D721Med (cell line): ENCODE measurements at regions not wholly inside any gene's neighbourhood (a gene's known extent, or its start where the extent isn't known, plus 50 kb on each side); places are given as distances from the start of the nearest gene placed in this dataset.

Source experiments
- DNase-seq: peaks from one replicate; pipeline ENCODE4 v3.0.0; 2011; ENCODE audit warnings: low spot score; ENCODE audit not compliant: insufficient read length
- FAIRE-seq: peaks from 2 replicates; lab custom pipeline; 2011; peaks lifted over from hg19 to GRCh38; lab: Jason Lieb, UNC
- TF ChIP-seq, protein P1 (sequence below): IDR thresholded peaks from 2 replicates; pipeline ENCODE4 v1.5.1; 2012; ENCODE audit warnings: mild to moderate bottlenecking, control low read depth; ENCODE audit not compliant: insufficient read depth; ENCODE audit errors: missing control alignments

DNA sequence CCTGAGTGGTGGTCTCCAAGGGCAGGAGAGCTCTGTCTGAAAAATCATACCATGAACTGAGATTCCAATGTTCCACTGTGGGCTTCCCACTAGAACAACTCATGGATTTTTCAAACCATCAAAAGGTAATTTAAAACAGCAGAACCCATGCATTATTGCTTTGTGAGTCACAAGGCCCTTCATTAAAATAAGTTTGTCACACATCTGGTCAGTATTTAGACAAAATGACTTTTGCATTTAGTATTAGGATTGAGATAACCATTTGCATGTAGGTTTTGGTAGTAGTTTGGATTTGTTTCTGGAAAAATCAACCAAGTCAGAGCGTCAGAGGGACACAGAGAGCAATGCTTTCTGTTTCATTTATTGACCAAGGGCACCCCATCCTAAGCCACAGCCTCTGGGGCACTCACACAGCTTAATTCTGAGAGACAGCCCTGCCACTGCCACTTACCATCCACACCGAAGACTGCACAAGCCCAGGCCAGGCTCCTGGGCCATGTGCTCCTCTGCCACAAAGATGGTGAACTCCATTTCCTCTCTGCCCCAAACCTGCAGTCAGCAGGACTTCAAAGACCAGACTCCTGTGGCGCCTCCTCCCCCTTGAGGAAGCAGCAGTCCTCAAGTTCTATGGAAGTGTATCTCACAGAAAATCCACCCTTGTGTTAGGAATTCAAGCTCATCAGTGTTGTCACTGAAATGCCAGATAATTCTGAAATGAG, 132.6 kb upstream of the DUSP10 start:
- TF ChIP-seq, protein P1, sequence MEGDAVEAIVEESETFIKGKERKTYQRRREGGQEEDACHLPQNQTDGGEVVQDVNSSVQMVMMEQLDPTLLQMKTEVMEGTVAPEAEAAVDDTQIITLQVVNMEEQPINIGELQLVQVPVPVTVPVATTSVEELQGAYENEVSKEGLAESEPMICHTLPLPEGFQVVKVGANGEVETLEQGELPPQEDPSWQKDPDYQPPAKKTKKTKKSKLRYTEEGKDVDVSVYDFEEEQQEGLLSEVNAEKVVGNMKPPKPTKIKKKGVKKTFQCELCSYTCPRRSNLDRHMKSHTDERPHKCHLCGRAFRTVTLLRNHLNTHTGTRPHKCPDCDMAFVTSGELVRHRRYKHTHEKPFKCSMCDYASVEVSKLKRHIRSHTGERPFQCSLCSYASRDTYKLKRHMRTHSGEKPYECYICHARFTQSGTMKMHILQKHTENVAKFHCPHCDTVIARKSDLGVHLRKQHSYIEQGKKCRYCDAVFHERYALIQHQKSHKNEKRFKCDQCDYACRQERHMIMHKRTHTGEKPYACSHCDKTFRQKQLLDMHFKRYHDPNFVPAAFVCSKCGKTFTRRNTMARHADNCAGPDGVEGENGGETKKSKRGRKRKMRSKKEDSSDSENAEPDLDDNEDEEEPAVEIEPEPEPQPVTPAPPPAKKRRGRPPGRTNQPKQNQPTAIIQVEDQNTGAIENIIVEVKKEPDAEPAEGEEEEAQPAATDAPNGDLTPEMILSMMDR, result no peak
- FAIRE-seq (no peak), DNase-seq (no peak)

DNA sequence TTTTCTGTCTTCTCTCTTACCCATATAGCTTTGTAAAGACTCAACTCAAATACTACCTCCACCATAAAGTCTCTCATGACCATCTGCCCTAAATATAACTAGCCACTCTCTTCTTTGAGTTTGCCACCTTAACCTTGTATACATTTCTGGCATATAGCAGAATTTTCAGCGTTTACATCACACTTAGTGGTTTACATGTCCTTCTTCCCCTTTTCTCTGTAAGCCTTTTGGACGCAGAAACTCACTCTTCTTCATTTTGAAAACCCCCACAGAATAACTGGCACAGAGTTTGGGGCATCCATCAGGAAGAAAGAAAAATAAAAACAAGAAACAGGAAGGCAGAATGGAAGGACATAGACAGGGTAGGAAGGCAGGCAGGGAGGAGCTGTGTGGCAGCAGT, 131.8 kb upstream of the DUSP10 start:
- FAIRE-seq (no peak), DNase-seq (no peak)
- TF ChIP-seq, protein P1, result no peak

DNA sequence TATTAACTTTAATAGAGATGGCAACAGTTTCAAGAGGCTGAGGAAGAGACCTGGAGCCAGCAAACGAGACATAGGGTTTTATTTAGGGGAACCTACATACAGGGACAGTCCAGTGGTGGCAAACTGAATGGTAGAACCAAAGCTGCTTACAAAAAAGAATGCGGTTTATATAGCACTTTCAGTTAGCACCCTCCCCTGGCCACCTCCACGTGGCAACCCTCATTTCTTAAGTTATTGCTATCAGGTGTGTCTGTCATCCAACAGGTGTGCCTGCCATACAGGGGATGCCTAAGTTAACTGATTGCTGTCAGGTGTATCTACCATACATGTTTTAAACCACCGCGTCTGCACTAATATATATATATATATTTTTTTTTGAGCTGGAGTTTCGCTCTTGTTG, 129.2 kb upstream of the DUSP10 start:
- FAIRE-seq, result no peak
- DNase-seq, result no peak
- TF ChIP-seq, protein P1, result no peak

DNA sequence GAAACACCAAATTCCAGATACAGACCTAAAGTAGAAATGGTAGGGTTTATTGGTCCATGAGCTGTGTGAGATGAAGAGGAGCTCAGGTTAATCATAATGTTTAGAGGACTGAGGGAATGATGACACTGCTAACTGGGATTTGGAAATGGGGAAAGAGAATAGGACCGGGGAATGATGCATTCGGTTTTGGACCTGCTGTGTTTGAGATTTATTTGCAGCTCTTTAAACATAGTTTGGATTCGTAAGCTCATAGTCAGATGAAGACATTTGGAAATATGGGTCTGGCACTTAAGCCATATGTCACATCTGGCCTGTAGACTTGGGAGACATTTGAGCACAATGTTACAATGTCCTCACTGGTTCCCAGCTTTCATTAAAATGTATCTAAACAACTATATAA, 127.9 kb upstream of the DUSP10 start:
- DNase-seq (no peak), FAIRE-seq (no peak)
- TF ChIP-seq, protein P1, result no peak

DNA sequence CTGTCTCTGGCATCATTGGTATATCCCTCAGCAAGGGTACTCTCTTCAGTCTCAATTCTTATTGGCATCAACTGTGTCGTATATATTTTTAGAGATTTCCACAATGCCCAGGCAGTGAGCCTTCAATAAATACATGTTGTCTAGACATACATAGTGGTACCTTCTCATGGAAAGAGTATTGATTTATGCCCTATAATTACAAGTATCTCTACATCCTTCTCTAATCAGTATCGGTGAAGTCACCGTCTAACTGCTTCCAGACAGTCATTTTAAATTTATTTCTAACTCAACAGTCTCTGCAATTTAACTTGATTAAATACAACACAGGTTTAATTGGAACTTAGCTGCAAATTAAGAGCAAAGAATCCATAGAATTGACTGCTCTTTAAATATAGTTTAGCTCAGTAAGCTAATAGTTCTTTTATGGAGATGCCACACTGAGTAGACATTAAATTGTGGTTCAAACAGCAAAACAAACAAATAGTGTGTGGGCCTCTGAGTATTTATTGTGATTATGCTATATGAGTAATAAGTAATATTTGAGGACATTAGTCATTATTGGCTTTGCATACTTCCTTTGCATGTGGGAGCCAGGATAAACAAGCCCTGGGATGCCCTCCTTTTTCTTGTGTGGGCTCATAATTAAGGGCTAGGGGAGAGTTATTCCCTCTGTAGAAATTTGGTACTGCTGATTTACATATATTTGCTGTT, 126.9 kb upstream of the DUSP10 start:
- TF ChIP-seq, protein P1, result no peak
- DNase-seq, result no peak
- FAIRE-seq, result no peak

DNA sequence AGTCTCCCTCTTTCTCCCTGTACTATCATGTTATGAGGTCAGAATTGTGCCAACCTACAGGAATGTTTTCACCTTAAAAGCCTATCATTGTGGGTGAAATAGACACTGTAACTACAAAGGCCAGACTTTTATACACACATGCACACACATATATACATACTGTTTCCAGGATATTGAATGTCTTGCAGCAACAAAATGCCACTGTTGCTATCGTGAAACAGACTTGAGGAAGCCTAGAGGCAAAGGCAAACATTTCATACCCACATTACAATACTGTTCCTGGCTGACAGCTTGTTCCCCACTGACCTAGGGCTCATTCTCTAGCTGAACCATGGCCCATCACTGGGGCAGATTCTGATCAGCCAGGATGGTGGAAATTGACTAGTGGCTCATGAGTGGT, 125.1 kb upstream of the DUSP10 start:
- TF ChIP-seq, protein P1, result no peak
- DNase-seq (no peak), FAIRE-seq (no peak)

DNA sequence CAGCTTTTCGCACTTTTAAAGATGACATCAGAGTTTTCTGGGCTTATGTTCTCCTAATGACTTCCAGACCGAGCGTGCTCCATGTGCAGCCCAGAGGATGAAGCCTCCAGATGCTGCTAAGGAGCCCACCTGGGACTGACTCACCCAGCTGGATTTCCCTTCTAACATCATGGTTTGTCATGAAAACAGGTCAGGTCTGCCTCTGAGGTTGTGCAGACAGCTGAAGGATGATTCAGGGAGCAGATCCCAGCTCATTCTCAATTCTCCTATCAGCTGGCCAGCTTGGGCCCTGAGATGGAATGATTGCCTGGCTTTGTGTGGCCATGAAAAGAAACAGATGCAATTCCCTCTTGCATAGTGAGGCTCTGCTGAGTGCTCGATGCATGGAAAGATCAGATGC, 123.9 kb upstream of the DUSP10 start:
- FAIRE-seq (no peak), DNase-seq (no peak)
- TF ChIP-seq, protein P1, result no peak
